Smooth muscle cell (in vitro differentiated cells): ENCODE measurements at regions not wholly inside any gene's neighbourhood (a gene's known extent, or its start where the extent isn't known, plus 50 kb on each side); places are given as distances from the start of the nearest gene placed in this dataset.
"Not testable (repeated sequence)": the region's sequence is repeated elsewhere in the genome, so short reads cannot be mapped to it uniquely, and the experiment has no call there.

Experiments used
- DNase-seq: peaks from one replicate; lab custom pipeline; 2025; ENCODE audit not compliant: unreplicated experiment; lab: John Stamatoyannopoulos, UW
- H2AFZ ChIP-seq: fragments of 200-600 bp; sonication (generic); 2 replicates; pipeline ENCODE4 v1.6.0; 2016; ENCODE audit warnings: antibody characterized with exemption, low read depth, mild to moderate bottlenecking
- H3F3A ChIP-seq: fragments of 200-600 bp; sonication (generic); 2 replicates; pipeline ENCODE4 v1.6.0; 2017; ENCODE audit warnings: antibody characterized with exemption, low read depth
- H3K27ac ChIP-seq: fragments of 200-600 bp; sonication (generic); 2 replicates; pipeline ENCODE4 v1.5.1; 2016; ENCODE audit warnings: low read depth, mild to moderate bottlenecking
- H3K27me3 ChIP-seq: fragments of 200-600 bp; sonication (generic); 2 replicates; pipeline ENCODE4 v1.6.1; 2016; ENCODE audit warnings: low read depth, mild to moderate bottlenecking
- H3K36me3 ChIP-seq: fragments of 200-600 bp; sonication (generic); 2 replicates; pipeline ENCODE4 v1.5.1; 2016; ENCODE audit warnings: low read depth
- H3K4me1 ChIP-seq: fragments of 200-600 bp; sonication (generic); 2 replicates; pipeline ENCODE4 v1.5.1; 2016; ENCODE audit warnings: low read depth
- H3K4me2 ChIP-seq: fragments of 200-600 bp; sonication (generic); 2 replicates; pipeline ENCODE4 v1.6.0; 2016; ENCODE audit warnings: mild to moderate bottlenecking
- H3K4me3 ChIP-seq: fragments of 200-600 bp; sonication (generic); 2 replicates; pipeline ENCODE4 v1.5.1; 2016; ENCODE audit warnings: mild to moderate bottlenecking
- H3K79me2 ChIP-seq: fragments of 200-600 bp; sonication (generic); 2 replicates; pipeline ENCODE4 v1.6.0; 2016; ENCODE audit warnings: low read depth, mild to moderate bottlenecking
- H3K9ac ChIP-seq: fragments of 200-600 bp; sonication (generic); 2 replicates; pipeline ENCODE4 v1.6.0; 2016; ENCODE audit warnings: low read depth
- H3K9me3 ChIP-seq: fragments of 200-600 bp; sonication (generic); replicated peaks from 2 replicates; pipeline ENCODE4 v1.5.1; 2016; ENCODE audit warnings: low read depth
- H4K20me1 ChIP-seq: fragments of 200-600 bp; sonication (generic); 2 replicates; pipeline ENCODE4 v1.6.0; 2016; ENCODE audit warnings: low read depth
- WGBS: methylation state at CpG from one replicate; pipeline ENCODE4 v1.1.7; 2016; ENCODE audit warnings: low lambda C conversion rate; 5-methylcytosine and 5-hydroxymethylcytosine counted together
- TF ChIP-seq, protein P1 (sequence below): fragments of 200-600 bp; sonication (generic); IDR thresholded peaks from 2 replicates; pipeline ENCODE4 v1.5.1; 2017; ENCODE audit warnings: borderline replicate concordance, mild to moderate bottlenecking, antibody characterized with exemption; ENCODE audit not compliant: insufficient read depth, poor library complexity, severe bottlenecking

- not testable (repeated sequence) for H2AFZ ChIP-seq, H3K79me2 ChIP-seq, H3K9me3 ChIP-seq, DNase-seq, H3K4me1 ChIP-seq, H3F3A ChIP-seq, H3K36me3 ChIP-seq, H3K9ac ChIP-seq, H3K27me3 ChIP-seq
- WGBS, result 32% methylated on average over 6 of the region's 6 CpGs
- Histone ChIP-seq H3K27ac (peak overlapping the region; percentile 26), H3K4me2 (peak overlapping the region; percentile 82), H3K4me3 (peak overlapping the region; percentile 41), H4K20me1 (peaks cover 38% of the 10 kb centered on the region)
- TF ChIP-seq, protein P1, sequence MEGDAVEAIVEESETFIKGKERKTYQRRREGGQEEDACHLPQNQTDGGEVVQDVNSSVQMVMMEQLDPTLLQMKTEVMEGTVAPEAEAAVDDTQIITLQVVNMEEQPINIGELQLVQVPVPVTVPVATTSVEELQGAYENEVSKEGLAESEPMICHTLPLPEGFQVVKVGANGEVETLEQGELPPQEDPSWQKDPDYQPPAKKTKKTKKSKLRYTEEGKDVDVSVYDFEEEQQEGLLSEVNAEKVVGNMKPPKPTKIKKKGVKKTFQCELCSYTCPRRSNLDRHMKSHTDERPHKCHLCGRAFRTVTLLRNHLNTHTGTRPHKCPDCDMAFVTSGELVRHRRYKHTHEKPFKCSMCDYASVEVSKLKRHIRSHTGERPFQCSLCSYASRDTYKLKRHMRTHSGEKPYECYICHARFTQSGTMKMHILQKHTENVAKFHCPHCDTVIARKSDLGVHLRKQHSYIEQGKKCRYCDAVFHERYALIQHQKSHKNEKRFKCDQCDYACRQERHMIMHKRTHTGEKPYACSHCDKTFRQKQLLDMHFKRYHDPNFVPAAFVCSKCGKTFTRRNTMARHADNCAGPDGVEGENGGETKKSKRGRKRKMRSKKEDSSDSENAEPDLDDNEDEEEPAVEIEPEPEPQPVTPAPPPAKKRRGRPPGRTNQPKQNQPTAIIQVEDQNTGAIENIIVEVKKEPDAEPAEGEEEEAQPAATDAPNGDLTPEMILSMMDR, result peak; percentile 55
These were observed 63.2 kb upstream of the GARIN1A start for GRCh38 chr7:128608678-128609421.

- peaks cover 17% of the 10 kb centered on the region for H4K20me1 ChIP-seq
- H3K4me1 ChIP-seq, H3K9ac ChIP-seq, H3K4me3 ChIP-seq, H2AFZ ChIP-seq, H3F3A ChIP-seq, H3K27me3 ChIP-seq, H3K79me2 ChIP-seq, DNase-seq, H3K36me3 ChIP-seq, H3K4me2 ChIP-seq, H3K27ac ChIP-seq, H3K9me3 ChIP-seq: not testable (repeated sequence)
- WGBS, result 97% methylated on average over 3 of the region's 3 CpGs
These were observed 58.7 kb upstream of the GARIN1A start for GRCh38 chr7:128613366-128613765.

DNA sequence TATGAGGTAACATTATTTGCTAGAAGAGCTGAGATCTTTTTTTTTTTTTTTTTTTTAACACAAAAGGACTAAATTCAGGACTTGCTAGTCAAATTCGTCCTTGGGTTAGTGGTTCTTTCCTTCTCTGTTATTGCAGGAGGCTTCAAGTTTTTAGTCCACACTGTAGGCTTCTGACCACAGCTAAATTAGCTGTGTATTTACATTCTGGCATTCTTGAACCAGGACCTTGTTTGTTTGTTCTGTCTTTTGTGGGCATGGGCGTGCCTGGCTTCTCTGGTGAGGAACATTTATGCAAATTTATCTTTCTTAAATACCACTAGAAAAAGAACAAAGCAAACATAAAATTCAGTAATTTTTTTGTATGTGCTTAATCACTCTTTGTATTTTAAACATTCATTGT is 57.3 kb upstream of the GARIN1A start:
- not testable (repeated sequence) for H3K4me2 ChIP-seq, H3K27ac ChIP-seq, H3K79me2 ChIP-seq, H3K4me3 ChIP-seq, H3K9ac ChIP-seq, H3K36me3 ChIP-seq, H2AFZ ChIP-seq, H3K27me3 ChIP-seq, DNase-seq, H3F3A ChIP-seq, H3K4me1 ChIP-seq, H3K9me3 ChIP-seq
- H4K20me1 ChIP-seq, result peaks cover 12% of the 10 kb centered on the region
- WGBS, result 81% methylated on average over 2 of the region's 2 CpGs

GRCh38 chr7:128616799-128617198 is 55.3 kb upstream of the GARIN1A start:
- H4K20me1 ChIP-seq, DNase-seq, H3F3A ChIP-seq, H3K4me3 ChIP-seq, H3K4me1 ChIP-seq, H3K9me3 ChIP-seq, H2AFZ ChIP-seq, H3K36me3 ChIP-seq, H3K4me2 ChIP-seq, H3K27me3 ChIP-seq, H3K9ac ChIP-seq, H3K27ac ChIP-seq, H3K79me2 ChIP-seq: not testable (repeated sequence)
- 97% methylated on average over 4 of the region's 4 CpGs for WGBS
